H1 (cell line): ENCODE measurements at regions not wholly inside any gene's neighbourhood (a gene's known extent, or its start where the extent isn't known, plus 50 kb on each side); places are given as distances from the start of the nearest gene placed in this dataset.

Experiments
- BCL11A ChIP-seq, 2 experiments: IDR thresholded peaks; one replicate each; pipeline ENCODE4 v1.6.1; 2011; ENCODE audit warnings: low read depth in 2 of 2, low read length in 2 of 2, mild to moderate bottlenecking in 2 of 2
- CBX5 ChIP-seq: fragments of 300-800, 300-1000 bp; sonication (generic); IDR thresholded peaks from 2 replicates; pipeline ENCODE4 v1.7.1; 2016; ENCODE audit warnings: antibody characterized with exemption, low read length, low read depth
- CREB1 ChIP-seq: IDR thresholded peaks from 2 replicates; pipeline ENCODE4 v1.6.1; 2012; ENCODE audit warnings: inconsistent platforms
- HDAC6 ChIP-seq: IDR thresholded peaks from one replicate; pipeline ENCODE4 v1.7.1; 2012; ENCODE audit warnings: low read depth, mild to moderate bottlenecking, inconsistent platforms, low read length, moderate library complexity

GRCh38 chr7:64407148-64407547 is 93.4 kb downstream of the ZNF736 start (continued):
- TF ChIP-seq BCL11A (IDR thresholded peaks at IDR 0.05; ENCODE audit: low read depth in 2 of 2, low read length in 2 of 2) (no peak), CBX5 (no peak), HDAC6 (no peak), CREB1 (no peak)
